Stimulated activated CD8-positive, alpha-beta memory T cell treated with anti-CD3 and anti-CD28 coated beads, Interleukin-15, amount 100 ng/mL, for 48 hours (primary cell): ENCODE measurements at regions not wholly inside any gene's neighbourhood (a gene's known extent, or its start where the extent isn't known, plus 50 kb on each side); places are given as distances from the start of the nearest gene placed in this dataset.

ENCODE experiments used
- DNase-seq, 2 donors: peaks; one replicate each; pipeline ENCODE4 v3.0.0-alpha.2; 2020; ENCODE audit warnings: low read depth in 2 of 2

DNA sequence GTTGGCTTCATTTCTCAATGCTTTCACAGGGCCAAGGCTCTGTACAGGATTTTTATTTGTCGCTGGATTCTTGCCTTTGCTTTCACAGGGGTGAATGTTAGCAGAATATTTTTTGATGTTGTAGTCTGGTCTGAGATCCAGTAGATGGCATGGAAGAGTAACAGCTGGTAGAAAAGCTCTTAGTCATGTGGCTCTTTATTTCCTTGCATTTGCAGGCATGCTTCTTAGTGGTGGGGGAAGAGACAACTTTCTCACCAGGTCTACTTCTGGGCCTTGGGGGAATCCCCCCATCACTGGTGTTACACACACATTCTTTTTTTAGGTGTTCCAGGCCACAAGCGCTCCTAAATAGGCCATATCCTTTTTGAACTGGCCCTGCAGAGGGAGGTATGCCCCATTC is 58.2 kb upstream of the DKK2 start:
- no peak for DNase-seq
